ENCODE measurements at regions not wholly inside any gene's neighbourhood (a gene's known extent, or its start where the extent isn't known, plus 50 kb on each side); places are given as distances from the start of the nearest gene placed in this dataset.
"Not testable (repeated sequence)": the region's sequence is repeated elsewhere in the genome, so short reads cannot be mapped to it uniquely, and the experiment has no call there.

DNA sequence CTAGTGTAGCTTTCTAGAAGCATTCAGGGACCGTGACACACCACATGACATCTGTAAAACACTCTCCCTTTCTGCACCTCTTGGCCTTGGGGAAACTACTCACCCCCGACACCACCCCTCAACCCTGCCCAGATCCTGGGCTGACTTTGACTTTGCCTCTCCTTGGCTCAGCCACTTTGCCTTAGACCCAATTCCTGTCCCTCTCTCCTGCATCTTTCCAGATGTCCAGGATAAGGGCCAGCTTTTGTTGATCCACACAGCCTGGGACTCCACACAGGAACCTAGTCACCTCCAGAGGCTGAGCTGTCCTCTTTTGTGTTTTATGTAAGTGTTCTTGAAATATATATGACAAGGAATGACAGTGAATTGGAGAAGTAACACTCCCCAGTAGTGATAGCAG lies 153.7 kb upstream of the PLXNC1 start:
- H3K4me3 ChIP-seq (ENCODE audit: low read length in 2 of 2) = no peak overlapping the region
- H3K9ac ChIP-seq (ENCODE audit: low read depth in 1 of 2, low read length in 2 of 2) = no peak overlapping the region
- H3K9me3 ChIP-seq (ENCODE audit: control insufficient read depth in 2 of 2, low read length in 2 of 2) = no peaks in the 10 kb centered on the region
- H3K27ac ChIP-seq (ENCODE audit: low read depth in 2 of 2, low read length in 2 of 2) = no peak overlapping the region
- H3K36me3 ChIP-seq (ENCODE audit: control insufficient read depth in 2 of 2, insufficient read depth in 2 of 2, low read length in 2 of 2) = no peaks in the 10 kb centered on the region
- H3K4me1 ChIP-seq (ENCODE audit: control insufficient read depth in 2 of 2, insufficient read depth in 2 of 2, low read length in 2 of 2) = no peaks in the 10 kb centered on the region
- no peaks in the 10 kb centered on the region for H3K27me3 ChIP-seq (ENCODE audit: control insufficient read depth in 2 of 2, insufficient read depth in 2 of 2, low read length in 2 of 2)

DNA sequence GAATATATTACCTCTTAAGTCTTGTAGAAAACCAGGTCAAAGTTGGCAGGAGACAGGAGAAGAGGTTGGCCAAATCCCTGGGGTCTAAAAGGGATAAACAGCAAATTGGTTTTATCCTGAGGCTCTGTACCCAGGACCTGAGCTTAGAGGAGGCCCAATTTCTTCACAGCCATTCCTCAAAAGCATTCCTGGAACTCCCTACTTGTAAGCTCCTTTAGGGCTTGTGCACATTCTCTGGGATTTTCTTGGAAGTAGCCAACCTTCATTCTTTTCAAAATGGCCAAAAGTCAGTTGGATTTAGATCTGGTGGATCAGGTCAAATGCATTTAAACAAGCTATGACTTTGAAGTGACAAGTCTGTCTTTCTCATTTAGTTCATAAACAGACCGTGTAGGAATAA lies 152.1 kb upstream of the PLXNC1 start:
- Histone ChIP-seq H3K9ac (ENCODE audit: low read depth in 1 of 2, low read length in 2 of 2) (no peak overlapping the region), H3K4me1 (ENCODE audit: control insufficient read depth in 2 of 2, insufficient read depth in 2 of 2, low read length in 2 of 2) (no peaks in the 10 kb centered on the region), H3K27ac (ENCODE audit: low read depth in 2 of 2, low read length in 2 of 2) (no peak overlapping the region), H3K4me3 (ENCODE audit: low read length in 2 of 2) (no peak overlapping the region), H3K9me3 (ENCODE audit: control insufficient read depth in 2 of 2, low read length in 2 of 2) (no peaks in the 10 kb centered on the region), H3K36me3 (ENCODE audit: control insufficient read depth in 2 of 2, insufficient read depth in 2 of 2, low read length in 2 of 2) (no peaks in the 10 kb centered on the region), H3K27me3 (ENCODE audit: control insufficient read depth in 2 of 2, insufficient read depth in 2 of 2, low read length in 2 of 2) (no peaks in the 10 kb centered on the region)

DNA sequence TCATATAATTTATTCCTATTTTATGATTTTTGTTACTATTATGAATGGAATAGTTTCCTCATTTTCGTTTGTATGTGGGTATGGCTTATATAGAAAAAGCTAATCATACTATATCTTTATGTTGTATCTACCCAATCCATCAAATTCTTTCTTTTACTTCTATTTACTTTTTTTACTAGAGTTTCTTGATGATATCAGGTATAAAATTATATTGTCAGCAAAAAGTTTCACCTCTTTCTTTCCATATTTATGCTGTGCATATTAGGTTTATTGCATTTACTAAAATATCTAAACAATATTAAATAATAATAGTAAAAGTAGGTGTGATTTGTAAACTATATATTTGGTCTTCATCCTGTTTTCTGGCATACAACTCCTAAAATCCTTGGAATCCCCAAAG lies 146.7 kb upstream of the PLXNC1 start:
- Histone ChIP-seq H3K9ac (ENCODE audit: low read depth in 1 of 2, low read length in 2 of 2) (no peak overlapping the region), H3K4me3 (ENCODE audit: low read length in 2 of 2) (no peak overlapping the region), H3K27ac (ENCODE audit: low read depth in 2 of 2, low read length in 2 of 2) (no peak overlapping the region), H3K4me1 (ENCODE audit: control insufficient read depth in 2 of 2, insufficient read depth in 2 of 2, low read length in 2 of 2) (no peaks in the 10 kb centered on the region), H3K9me3 (ENCODE audit: control insufficient read depth in 2 of 2, low read length in 2 of 2) (no peaks in the 10 kb centered on the region), H3K27me3 (ENCODE audit: control insufficient read depth in 2 of 2, insufficient read depth in 2 of 2, low read length in 2 of 2) (no peaks in the 10 kb centered on the region), H3K36me3 (ENCODE audit: control insufficient read depth in 2 of 2, insufficient read depth in 2 of 2, low read length in 2 of 2) (no peaks in the 10 kb centered on the region)

DNA sequence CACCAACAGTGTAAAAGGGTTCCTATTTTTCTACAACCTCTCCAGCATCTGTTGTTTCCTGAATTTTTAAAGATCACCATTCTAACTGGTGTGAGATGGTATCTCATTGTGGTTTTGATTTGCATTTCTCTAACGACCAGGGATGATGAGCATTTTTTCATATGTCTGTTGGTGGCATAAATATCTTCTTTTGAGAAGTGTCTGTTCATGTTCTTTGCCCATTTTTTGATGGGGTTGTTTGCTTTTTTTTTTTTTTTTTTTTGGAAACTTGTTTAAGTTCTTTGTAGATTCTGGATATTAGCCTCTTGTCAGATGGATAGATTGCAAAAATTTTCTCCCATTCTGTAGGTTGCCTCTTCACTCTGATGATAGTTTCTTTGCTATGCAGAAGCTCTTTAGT lies 145.5 kb upstream of the PLXNC1 start:
- not testable (repeated sequence) for H3K27ac ChIP-seq (ENCODE audit: low read depth in 2 of 2, low read length in 2 of 2); H3K27me3 ChIP-seq (ENCODE audit: control insufficient read depth in 2 of 2, insufficient read depth in 2 of 2, low read length in 2 of 2); H3K9ac ChIP-seq (ENCODE audit: low read depth in 1 of 2, low read length in 2 of 2); H3K9me3 ChIP-seq (ENCODE audit: control insufficient read depth in 2 of 2, low read length in 2 of 2); H3K4me1 ChIP-seq (ENCODE audit: control insufficient read depth in 2 of 2, insufficient read depth in 2 of 2, low read length in 2 of 2); H3K36me3 ChIP-seq (ENCODE audit: control insufficient read depth in 2 of 2, insufficient read depth in 2 of 2, low read length in 2 of 2); H3K4me3 ChIP-seq (ENCODE audit: low read length in 2 of 2)

DNA sequence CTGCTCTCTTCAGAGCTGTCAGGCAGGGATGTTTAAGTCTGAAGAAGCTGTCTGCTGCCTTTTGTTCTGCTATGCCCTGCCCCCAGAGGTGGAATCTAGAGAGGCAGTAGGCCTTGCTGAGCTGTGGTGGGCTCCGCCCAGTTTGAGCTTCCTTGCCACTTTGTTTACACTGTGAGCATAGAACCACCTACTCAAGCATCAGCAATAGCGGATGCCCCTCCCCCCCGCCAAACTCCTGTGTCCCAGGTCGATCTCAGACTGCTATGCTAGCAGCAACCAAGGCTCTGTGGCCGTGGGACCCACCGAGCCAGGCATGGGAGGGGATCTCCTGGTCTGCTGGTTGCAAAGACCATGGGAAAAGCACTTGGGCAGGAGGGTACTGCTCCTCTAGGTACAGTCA lies 140.5 kb upstream of the PLXNC1 start:
- not testable (repeated sequence) for H3K27ac ChIP-seq (ENCODE audit: low read depth in 2 of 2, low read length in 2 of 2); H3K9ac ChIP-seq (ENCODE audit: low read depth in 1 of 2, low read length in 2 of 2); H3K36me3 ChIP-seq (ENCODE audit: control insufficient read depth in 2 of 2, insufficient read depth in 2 of 2, low read length in 2 of 2); H3K27me3 ChIP-seq (ENCODE audit: control insufficient read depth in 2 of 2, insufficient read depth in 2 of 2, low read length in 2 of 2); H3K4me1 ChIP-seq (ENCODE audit: control insufficient read depth in 2 of 2, insufficient read depth in 2 of 2, low read length in 2 of 2); H3K4me3 ChIP-seq (ENCODE audit: low read length in 2 of 2); H3K9me3 ChIP-seq (ENCODE audit: control insufficient read depth in 2 of 2, low read length in 2 of 2)

DNA sequence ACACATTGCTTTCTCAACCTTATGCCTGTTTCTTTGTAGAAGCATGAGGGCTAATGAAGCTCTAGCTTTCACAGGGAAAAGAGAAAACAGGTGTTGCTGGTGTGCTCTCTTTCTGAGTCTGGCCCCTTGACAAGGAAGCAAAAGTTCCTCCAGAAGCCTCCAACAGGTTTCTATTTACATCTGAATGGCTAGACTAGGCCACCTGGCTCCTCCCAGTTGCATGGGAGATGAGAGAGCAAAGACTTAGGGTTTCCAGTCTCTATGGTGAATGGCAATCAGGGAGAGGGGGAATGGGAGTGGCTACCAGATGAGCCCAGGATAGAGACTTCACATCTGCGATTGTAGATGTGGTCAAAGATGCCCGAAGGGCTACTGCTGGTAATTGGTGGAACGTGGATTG lies 138.1 kb upstream of the PLXNC1 start:
- H3K4me3 ChIP-seq (ENCODE audit: low read length in 2 of 2) = no peak overlapping the region
- H3K27me3 ChIP-seq (ENCODE audit: control insufficient read depth in 2 of 2, insufficient read depth in 2 of 2, low read length in 2 of 2) = no peaks in the 10 kb centered on the region

DNA sequence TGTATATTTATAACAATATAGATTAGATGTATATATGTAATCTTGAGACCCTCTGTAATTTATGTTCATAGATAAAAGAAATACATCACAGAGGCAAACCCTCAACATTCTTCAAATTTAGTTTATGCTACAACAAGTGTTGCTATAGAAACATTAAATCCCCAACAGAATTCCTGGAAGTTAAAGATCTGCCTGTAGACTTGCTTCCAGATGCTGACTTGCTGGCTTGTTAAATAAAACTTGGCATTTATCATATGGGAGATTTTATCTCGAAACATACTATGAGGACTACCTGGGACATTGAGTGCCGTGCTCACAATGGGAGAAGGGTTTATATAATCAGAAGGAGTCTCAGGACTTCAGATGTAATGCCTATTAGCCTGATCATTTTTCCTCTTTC lies 136.3 kb upstream of the PLXNC1 start:
- H3K27me3 ChIP-seq (ENCODE audit: control insufficient read depth in 2 of 2, insufficient read depth in 2 of 2, low read length in 2 of 2) = no peaks in the 10 kb centered on the region
- H3K36me3 ChIP-seq (ENCODE audit: control insufficient read depth in 2 of 2, insufficient read depth in 2 of 2, low read length in 2 of 2) = no peaks in the 10 kb centered on the region
- H3K9ac ChIP-seq (ENCODE audit: low read depth in 1 of 2, low read length in 2 of 2) = no peak overlapping the region
- no peaks in the 10 kb centered on the region for H3K4me1 ChIP-seq (ENCODE audit: control insufficient read depth in 2 of 2, insufficient read depth in 2 of 2, low read length in 2 of 2)
- H3K9me3 ChIP-seq (ENCODE audit: control insufficient read depth in 2 of 2, low read length in 2 of 2) = peaks cover 0 to under 1% of the 10 kb centered on the region in 2 donors
- no peak overlapping the region for H3K4me3 ChIP-seq (ENCODE audit: low read length in 2 of 2)
- no peak overlapping the region for H3K27ac ChIP-seq (ENCODE audit: low read depth in 2 of 2, low read length in 2 of 2)

More for the DNA sequence above, 138.1 kb upstream of the PLXNC1 start:
- Histone ChIP-seq H3K4me1 (ENCODE audit: control insufficient read depth in 2 of 2, insufficient read depth in 2 of 2, low read length in 2 of 2) (no peaks in the 10 kb centered on the region), H3K27ac (ENCODE audit: low read depth in 2 of 2, low read length in 2 of 2) (no peak overlapping the region), H3K9me3 (ENCODE audit: control insufficient read depth in 2 of 2, low read length in 2 of 2) (no peaks in the 10 kb centered on the region), H3K9ac (ENCODE audit: low read depth in 1 of 2, low read length in 2 of 2) (no peak overlapping the region), H3K36me3 (ENCODE audit: control insufficient read depth in 2 of 2, insufficient read depth in 2 of 2, low read length in 2 of 2) (no peaks in the 10 kb centered on the region)

DNA sequence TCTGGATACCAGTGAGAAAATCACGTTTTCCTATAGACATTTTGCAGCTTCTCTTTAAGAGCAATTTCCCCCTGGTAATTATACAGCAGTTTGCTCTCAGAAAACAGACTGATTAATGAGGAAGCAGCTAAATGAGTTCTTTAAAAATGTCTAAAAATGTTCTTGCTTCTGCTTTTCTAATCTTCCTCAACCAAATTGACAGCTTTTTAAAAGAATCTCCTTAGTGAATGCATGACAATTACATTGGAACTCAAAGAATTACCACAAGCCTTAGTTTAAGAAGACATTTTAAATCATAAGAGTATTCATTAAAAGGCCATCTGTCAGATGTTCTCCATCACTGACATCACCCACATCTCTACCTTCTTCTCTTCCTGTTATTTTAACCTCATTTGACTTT lies 135.8 kb upstream of the PLXNC1 start:
- Histone ChIP-seq H3K27me3 (ENCODE audit: control insufficient read depth in 2 of 2, insufficient read depth in 2 of 2, low read length in 2 of 2) (no peaks in the 10 kb centered on the region), H3K9ac (ENCODE audit: low read depth in 1 of 2, low read length in 2 of 2) (no peak overlapping the region), H3K4me3 (ENCODE audit: low read length in 2 of 2) (no peak overlapping the region), H3K9me3 (ENCODE audit: control insufficient read depth in 2 of 2, low read length in 2 of 2) (peaks cover 3 to 4% of the 10 kb centered on the region in 2 donors), H3K36me3 (ENCODE audit: control insufficient read depth in 2 of 2, insufficient read depth in 2 of 2, low read length in 2 of 2) (no peaks in the 10 kb centered on the region), H3K4me1 (ENCODE audit: control insufficient read depth in 2 of 2, insufficient read depth in 2 of 2, low read length in 2 of 2) (no peaks in the 10 kb centered on the region), H3K27ac (ENCODE audit: low read depth in 2 of 2, low read length in 2 of 2) (no peak overlapping the region)

DNA sequence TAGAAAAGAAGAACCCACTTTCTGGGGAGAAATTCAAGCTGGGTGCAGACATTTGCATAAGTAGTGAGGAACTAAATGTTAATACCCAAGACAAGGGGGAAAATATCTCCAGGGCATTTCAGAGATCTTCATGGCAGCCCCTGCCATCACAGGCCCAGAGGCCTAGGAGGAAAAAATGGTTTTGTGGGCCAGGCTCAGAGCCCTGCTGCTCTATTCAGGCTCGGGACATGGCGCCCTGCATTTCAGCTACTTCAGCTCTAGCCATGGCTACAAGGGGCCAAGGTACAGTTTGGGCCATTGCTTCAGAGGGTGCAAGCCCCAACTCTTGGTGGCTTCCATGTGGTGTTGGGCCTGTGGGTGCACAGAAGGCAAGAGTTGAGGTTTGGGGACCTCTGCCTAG lies 131.1 kb upstream of the PLXNC1 start:
- H3K9ac ChIP-seq (ENCODE audit: low read depth in 1 of 2, low read length in 2 of 2); H3K4me1 ChIP-seq (ENCODE audit: control insufficient read depth in 2 of 2, insufficient read depth in 2 of 2, low read length in 2 of 2); H3K4me3 ChIP-seq (ENCODE audit: low read length in 2 of 2): not testable (repeated sequence)

DNA sequence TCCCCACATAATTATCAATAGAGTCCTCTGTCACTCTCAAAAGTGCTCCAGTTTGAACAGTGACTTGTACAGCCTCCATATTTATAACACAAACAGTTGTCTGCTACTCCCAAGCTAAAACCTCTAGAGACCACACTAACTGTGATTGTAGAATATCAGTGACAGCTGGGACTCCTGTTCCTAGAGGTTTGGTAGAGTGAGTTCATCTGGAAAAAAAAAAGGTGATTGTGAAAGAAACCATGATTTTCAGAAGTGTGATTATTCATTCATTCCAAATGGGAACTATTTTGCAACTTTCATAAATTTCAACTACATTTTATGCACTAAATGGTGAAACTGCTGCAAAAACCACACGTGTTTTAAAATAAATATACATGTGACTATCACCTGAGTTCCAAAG lies 128.0 kb upstream of the PLXNC1 start:
- H3K4me3 ChIP-seq (ENCODE audit: low read length in 2 of 2) = no peak overlapping the region
- no peak overlapping the region for H3K27ac ChIP-seq (ENCODE audit: low read depth in 2 of 2, low read length in 2 of 2)
- H3K36me3 ChIP-seq (ENCODE audit: control insufficient read depth in 2 of 2, insufficient read depth in 2 of 2, low read length in 2 of 2) = no peaks in the 10 kb centered on the region
- no peak overlapping the region for H3K9ac ChIP-seq (ENCODE audit: low read depth in 1 of 2, low read length in 2 of 2)
- H3K27me3 ChIP-seq (ENCODE audit: control insufficient read depth in 2 of 2, insufficient read depth in 2 of 2, low read length in 2 of 2) = no peaks in the 10 kb centered on the region
- H3K9me3 ChIP-seq (ENCODE audit: control insufficient read depth in 2 of 2, low read length in 2 of 2) = peaks cover 3 to 9% of the 10 kb centered on the region in 2 donors
- no peaks in the 10 kb centered on the region for H3K4me1 ChIP-seq (ENCODE audit: control insufficient read depth in 2 of 2, insufficient read depth in 2 of 2, low read length in 2 of 2)

More for the DNA sequence above, 131.1 kb upstream of the PLXNC1 start:
- H3K27me3 ChIP-seq (ENCODE audit: control insufficient read depth in 2 of 2, insufficient read depth in 2 of 2, low read length in 2 of 2); H3K36me3 ChIP-seq (ENCODE audit: control insufficient read depth in 2 of 2, insufficient read depth in 2 of 2, low read length in 2 of 2); H3K27ac ChIP-seq (ENCODE audit: low read depth in 2 of 2, low read length in 2 of 2); H3K9me3 ChIP-seq (ENCODE audit: control insufficient read depth in 2 of 2, low read length in 2 of 2): not testable (repeated sequence)

DNA sequence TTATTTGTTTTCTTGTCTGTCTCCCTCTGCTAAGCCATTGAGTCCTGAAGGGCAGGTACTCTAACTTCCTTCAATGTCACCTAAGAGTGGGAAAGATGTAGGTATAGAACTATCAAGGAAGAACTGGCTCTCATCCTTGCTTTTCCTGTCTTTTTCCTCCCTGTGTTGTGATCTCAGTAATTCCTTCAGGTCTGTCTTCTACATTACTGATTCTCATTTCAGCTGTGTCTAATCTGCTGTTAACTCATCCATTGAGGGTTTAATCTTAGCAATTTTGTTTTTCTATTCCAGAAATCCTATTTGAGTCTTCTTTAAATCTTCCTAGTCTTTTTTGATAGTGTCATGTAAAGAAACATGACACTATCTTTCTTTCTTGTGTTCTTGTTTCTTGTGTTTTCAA lies 124.5 kb upstream of the PLXNC1 start:
- H3K27ac ChIP-seq (ENCODE audit: low read depth in 2 of 2, low read length in 2 of 2) = no peak overlapping the region
- no peaks in the 10 kb centered on the region for H3K27me3 ChIP-seq (ENCODE audit: control insufficient read depth in 2 of 2, insufficient read depth in 2 of 2, low read length in 2 of 2)
- peaks cover 0 to 3% of the 10 kb centered on the region in 2 donors for H3K9me3 ChIP-seq (ENCODE audit: control insufficient read depth in 2 of 2, low read length in 2 of 2)
- no peak overlapping the region for H3K9ac ChIP-seq (ENCODE audit: low read depth in 1 of 2, low read length in 2 of 2)
- no peaks in the 10 kb centered on the region for H3K4me1 ChIP-seq (ENCODE audit: control insufficient read depth in 2 of 2, insufficient read depth in 2 of 2, low read length in 2 of 2)
- no peak overlapping the region for H3K4me3 ChIP-seq (ENCODE audit: low read length in 2 of 2)
- no peaks in the 10 kb centered on the region for H3K36me3 ChIP-seq (ENCODE audit: control insufficient read depth in 2 of 2, insufficient read depth in 2 of 2, low read length in 2 of 2)
